Body of pancreas (tissue), 4 donors: ENCODE measurements at regions not wholly inside any gene's neighbourhood (a gene's known extent, or its start where the extent isn't known, plus 50 kb on each side); places are given as distances from the start of the nearest gene placed in this dataset.

Experiments used
- ATAC-seq: fragments of 150-250 bp; one replicate; pipeline ENCODE4 v1.9.1; 2016
- DNase-seq, 4 donors: peaks; one replicate each; pipeline ENCODE4 v3.0.0-alpha.2; 2019
- H3K27ac ChIP-seq, 4 donors: fragments of 200-600 bp; sonication (generic); 1 replicate in 3 of 4; 2 replicates in 1 of 4; pipeline versions ENCODE4 v1.5.1 to v1.6.1; 2016 to 2019; ENCODE audit warnings: mild to moderate bottlenecking in 1 of 4, mixed read lengths in 1 of 4, moderate library complexity in 1 of 4
- H3K27me3 ChIP-seq, 2 donors: fragments of 200-600 bp; sonication (generic); one replicate each; pipeline ENCODE4 v1.6.0; 2016; ENCODE audit warnings: mild to moderate bottlenecking in 1 of 2
- H3K36me3 ChIP-seq, 2 donors: fragments of 200-600 bp; sonication (generic); replicated peaks in 1 of 2; 2 replicates each; pipeline ENCODE4 v1.5.1; 2016; ENCODE audit warnings: low read depth in 2 of 2; ENCODE audit not compliant: insufficient read depth in 1 of 2
- H3K4me1 ChIP-seq: fragments of 200-600 bp; sonication (generic); one replicate; pipeline ENCODE4 v1.6.0; 2016
- H3K4me3 ChIP-seq, 2 donors: fragments of 200-600 bp; sonication (generic); 1 replicate in 1 of 2; 2 replicates in 1 of 2; pipeline ENCODE4 v1.5.1; 2016 to 2019
- H3K9me3 ChIP-seq, 3 donors: fragments of 200-600 bp; sonication (generic); 1 replicate in 2 of 3; 2 replicates in 1 of 3; pipeline ENCODE4 v1.5.1; 2016
- POLR2A ChIP-seq, 3 donors: fragments of 450-650 bp; IDR thresholded peaks; one replicate each; pipeline ENCODE4 v1.6.1; 2016; ENCODE audit warnings: antibody characterized with exemption in 3 of 3, mild to moderate bottlenecking in 2 of 3
- WGBS, 2 donors: methylation state at CpG; one replicate each; pipeline ENCODE4 v1.1.5; 2017; 5-methylcytosine and 5-hydroxymethylcytosine counted together
- intact Hi-C: fragments of 100-400 bp; cut with DNase I; formaldehyde crosslinking; loops from one replicate; pipeline ENCODE4 v1.15.1; 2023
- TF ChIP-seq, protein P1 (sequence below), 7 experiments: fragments of 450-650 bp in 4 of 7; fragments of 200-600 bp in 3 of 7; sonication (generic) in 3 of 7; IDR thresholded peaks; one replicate each; pipeline ENCODE4 v1.5.1; 2016 to 2019; ENCODE audit warnings: antibody characterized with exemption in 7 of 7

DNA sequence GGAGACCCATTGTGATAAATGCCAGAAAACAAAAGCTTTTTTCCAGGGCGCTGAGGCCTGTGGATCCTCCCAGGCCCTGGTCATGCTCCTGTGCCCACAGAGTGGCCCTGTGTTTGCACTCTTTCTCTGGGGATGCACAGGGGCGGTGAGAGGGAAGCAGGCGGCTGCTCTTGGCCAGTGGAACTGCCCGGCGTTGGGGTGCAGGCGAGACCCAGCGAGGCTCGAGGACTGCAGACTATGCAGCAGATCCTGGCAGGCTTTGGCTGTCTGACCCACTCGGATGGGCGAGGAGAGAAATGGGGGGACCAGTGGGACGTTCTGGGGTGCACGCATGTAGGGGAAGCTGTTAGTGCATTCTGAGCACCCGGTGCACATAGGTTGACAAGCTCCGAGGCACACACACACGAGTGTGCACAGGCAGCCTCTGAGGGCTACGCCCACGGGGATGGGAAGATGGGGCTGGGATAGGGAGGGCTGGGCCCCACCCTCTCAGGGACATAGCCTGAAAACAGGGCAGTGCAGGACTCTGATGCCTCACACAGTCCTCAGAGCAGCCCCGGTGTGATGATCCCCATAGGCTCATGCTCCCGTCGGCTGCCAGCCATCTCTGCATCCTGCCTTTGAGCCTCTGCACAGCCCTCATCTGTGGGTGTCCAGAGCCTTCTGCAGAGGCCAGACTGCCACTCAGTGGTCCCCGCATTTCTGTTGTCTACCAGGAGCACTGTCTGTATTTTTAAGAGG, 1233.5 kb downstream of the BRD1 start:
- 61 to 81% methylated on average over 18 to 21 of the region's 21 CpGs for WGBS, 2 donors
- Histone ChIP-seq H3K4me3 (no peak overlapping the region), H3K36me3 (no peaks in the 10 kb centered on the region), H3K27ac (no peak overlapping the region), H3K4me1 (no peaks in the 10 kb centered on the region), H3K9me3 (no peaks in the 10 kb centered on the region), H3K27me3 (no peaks in the 10 kb centered on the region)
- intact Hi-C loops = no loop called here
- ATAC-seq (no peak), DNase-seq (no peak)
- TF ChIP-seq, protein P1, sequence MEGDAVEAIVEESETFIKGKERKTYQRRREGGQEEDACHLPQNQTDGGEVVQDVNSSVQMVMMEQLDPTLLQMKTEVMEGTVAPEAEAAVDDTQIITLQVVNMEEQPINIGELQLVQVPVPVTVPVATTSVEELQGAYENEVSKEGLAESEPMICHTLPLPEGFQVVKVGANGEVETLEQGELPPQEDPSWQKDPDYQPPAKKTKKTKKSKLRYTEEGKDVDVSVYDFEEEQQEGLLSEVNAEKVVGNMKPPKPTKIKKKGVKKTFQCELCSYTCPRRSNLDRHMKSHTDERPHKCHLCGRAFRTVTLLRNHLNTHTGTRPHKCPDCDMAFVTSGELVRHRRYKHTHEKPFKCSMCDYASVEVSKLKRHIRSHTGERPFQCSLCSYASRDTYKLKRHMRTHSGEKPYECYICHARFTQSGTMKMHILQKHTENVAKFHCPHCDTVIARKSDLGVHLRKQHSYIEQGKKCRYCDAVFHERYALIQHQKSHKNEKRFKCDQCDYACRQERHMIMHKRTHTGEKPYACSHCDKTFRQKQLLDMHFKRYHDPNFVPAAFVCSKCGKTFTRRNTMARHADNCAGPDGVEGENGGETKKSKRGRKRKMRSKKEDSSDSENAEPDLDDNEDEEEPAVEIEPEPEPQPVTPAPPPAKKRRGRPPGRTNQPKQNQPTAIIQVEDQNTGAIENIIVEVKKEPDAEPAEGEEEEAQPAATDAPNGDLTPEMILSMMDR (IDR thresholded peaks at IDR 0.05) = no peak
- TF ChIP-seq POLR2A (IDR thresholded peaks at IDR 0.05) = no peak

- no peak for TF ChIP-seq POLR2A (IDR thresholded peaks at IDR 0.05)
- TF ChIP-seq, protein P1 (IDR thresholded peaks at IDR 0.05) = no peak
- Histone ChIP-seq H3K9me3 (no peaks in the 10 kb centered on the region), H3K4me3 (no peak overlapping the region), H3K27me3 (no peaks in the 10 kb centered on the region), H3K4me1 (no peaks in the 10 kb centered on the region), H3K27ac (no peak overlapping the region), H3K36me3 (no peaks in the 10 kb centered on the region)
- WGBS, 2 donors = 81 to 84% methylated on average over 11 to 15 of the region's 15 CpGs
- DNase-seq (no peak), ATAC-seq (no peak)
- intact Hi-C loops = no loop called here
Measured at GRCh38 chr22:48593551-48593950, 1234.1 kb downstream of the BRD1 start.

- H3K4me3 ChIP-seq = no peak overlapping the region
- H3K9me3 ChIP-seq = no peaks in the 10 kb centered on the region
- DNase-seq (no peak), ATAC-seq (no peak)
- intact Hi-C loops = no loop called here
- H3K36me3 ChIP-seq = no peaks in the 10 kb centered on the region
- no peak overlapping the region for H3K27ac ChIP-seq
- no peak for TF ChIP-seq POLR2A (IDR thresholded peaks at IDR 0.05)
- TF ChIP-seq, protein P1 (IDR thresholded peaks at IDR 0.05) = no peak
- H3K4me1 ChIP-seq = no peaks in the 10 kb centered on the region
- WGBS, 2 donors = 52 to 56% methylated on average over 15 to 17 of the region's 17 CpGs
- no peaks in the 10 kb centered on the region for H3K27me3 ChIP-seq
Measured at GRCh38 chr22:48592931-48593330, 1234.7 kb downstream of the BRD1 start.

DNA sequence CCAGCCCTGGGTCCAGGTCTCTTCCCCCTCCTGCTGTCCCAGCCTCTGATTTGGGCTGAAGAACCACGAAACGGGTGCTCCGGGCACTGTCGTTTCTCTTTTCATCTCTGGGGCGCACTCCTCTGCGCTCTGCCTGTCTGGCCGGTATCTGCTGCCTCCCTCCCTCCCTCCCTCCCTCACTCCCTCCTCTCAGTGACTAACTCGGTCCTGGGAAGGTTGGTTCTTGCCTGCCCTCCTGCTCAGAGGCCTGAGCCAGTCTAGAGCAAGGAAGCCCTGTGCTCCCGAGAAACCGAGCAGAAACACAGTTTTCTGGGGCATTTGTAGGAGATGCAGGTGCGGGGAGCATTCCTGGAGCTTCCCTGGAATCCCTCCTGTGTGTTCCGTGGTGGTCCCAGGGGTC, 1235.2 kb downstream of the BRD1 start:
- Histone ChIP-seq H3K9me3 (no peaks in the 10 kb centered on the region), H3K36me3 (no peaks in the 10 kb centered on the region), H3K4me1 (no peaks in the 10 kb centered on the region), H3K27ac (no peak overlapping the region), H3K4me3 (no peak overlapping the region), H3K27me3 (no peaks in the 10 kb centered on the region)
- DNase-seq (no peak), ATAC-seq (no peak)
- WGBS, 2 donors = 66 to 67% methylated on average over 12 of the region's 12 CpGs
- TF ChIP-seq POLR2A (IDR thresholded peaks at IDR 0.05) = no peak
- TF ChIP-seq, protein P1 (IDR thresholded peaks at IDR 0.05) = no peak
- intact Hi-C loops = no loop called here

- H3K9me3 ChIP-seq = no peaks in the 10 kb centered on the region
- no peak for DNase-seq
- no peaks in the 10 kb centered on the region for H3K4me1 ChIP-seq
- H3K27ac ChIP-seq = no peak overlapping the region
- no peak for ATAC-seq
- 50% methylated on average over 3 of the region's 3 CpGs; no CpG with 5 or more reads in 1 of the 2 donors for WGBS, 2 donors
- TF ChIP-seq, protein P1 (IDR thresholded peaks at IDR 0.05) = no peak
- no peak for TF ChIP-seq POLR2A (IDR thresholded peaks at IDR 0.05)
- no peaks in the 10 kb centered on the region for H3K36me3 ChIP-seq
- H3K27me3 ChIP-seq = no peaks in the 10 kb centered on the region
- H3K4me3 ChIP-seq = no peak overlapping the region
- intact Hi-C loops = no loop called here
Measured at GRCh38 chr22:48592066-48592345, 1235.7 kb downstream of the BRD1 start.
